CD14-positive monocyte (primary cell): ENCODE measurements at regions not wholly inside any gene's neighbourhood (a gene's known extent, or its start where the extent isn't known, plus 50 kb on each side); places are given as distances from the start of the nearest gene placed in this dataset.

ENCODE experiments used
- DNase-seq, 3 donors: peaks; one replicate each; pipeline ENCODE4 v3.0.0-alpha.2; 2011 to 2022
- H2AFZ ChIP-seq: 2 replicates; pipeline ENCODE4 v1.6.0; 2012; ENCODE audit warnings: mild to moderate bottlenecking, low read depth, low read length, inconsistent platforms; ENCODE audit not compliant: insufficient read depth, poor library complexity, severe bottlenecking
- H3K27ac ChIP-seq, 2 donors: 1 replicate in 1 of 2; 2 replicates in 1 of 2; pipeline ENCODE4 v1.5.1; 2012 to 2013; ENCODE audit warnings: low read length in 2 of 2, control low read depth in 1 of 2, inconsistent platforms in 1 of 2, low read depth in 1 of 2, mild to moderate bottlenecking in 1 of 2
- H3K27me3 ChIP-seq, 2 donors: one replicate each; pipeline versions ENCODE4 v1.6.0 to v1.6.1; 2011 to 2013; ENCODE audit warnings: low read length in 2 of 2; ENCODE audit not compliant: control insufficient read depth in 2 of 2, insufficient read depth in 2 of 2
- H3K36me3 ChIP-seq, 2 donors: replicated peaks in 1 of 2; 1 replicate in 1 of 2; 2 replicates in 1 of 2; pipeline versions ENCODE4 v1.5.1 to v1.6.1; 2012 to 2013; ENCODE audit warnings: low read length in 2 of 2, control low read depth in 1 of 2, inconsistent platforms in 1 of 2, mild to moderate bottlenecking in 1 of 2; ENCODE audit not compliant: insufficient read depth in 2 of 2, control insufficient read depth in 1 of 2
- H3K4me1 ChIP-seq, 2 donors: 1 replicate in 1 of 2; 2 replicates in 1 of 2; pipeline versions ENCODE4 v1.5.1 to v1.6.1; 2012 to 2013; ENCODE audit warnings: low read length in 2 of 2, control low read depth in 1 of 2, inconsistent platforms in 1 of 2, mild to moderate bottlenecking in 1 of 2, moderate library complexity in 1 of 2; ENCODE audit not compliant: insufficient read depth in 2 of 2, control insufficient read depth in 1 of 2
- H3K4me2 ChIP-seq: replicated peaks from 2 replicates; pipeline ENCODE3; 2012; ENCODE audit warnings: low read length, moderate library complexity, mild to moderate bottlenecking; ENCODE audit not compliant: poor library complexity, severe bottlenecking; ENCODE audit errors: extremely low read depth
- H3K4me3 ChIP-seq, 3 experiments: fragments of 200-600 bp in 1 of 3; sonication (generic) in 1 of 3; replicated peaks in 1 of 3; 1 replicate in 2 of 3; 2 replicates in 1 of 3; pipeline ENCODE4 v1.5.1; 2011 to 2013; ENCODE audit warnings: low read length in 3 of 3, mild to moderate bottlenecking in 3 of 3, control low read depth in 2 of 3, low read depth in 2 of 3, inconsistent platforms in 1 of 3, moderate library complexity in 1 of 3
- H3K79me2 ChIP-seq: 2 replicates; pipeline ENCODE4 v1.6.0; 2012; ENCODE audit warnings: mild to moderate bottlenecking, control low read depth, inconsistent platforms, low read length, moderate library complexity; ENCODE audit not compliant: insufficient read depth
- H3K9ac ChIP-seq: 2 replicates; pipeline ENCODE4 v1.6.0; 2017; ENCODE audit warnings: low read length, mild to moderate bottlenecking; ENCODE audit not compliant: insufficient read depth, poor library complexity, severe bottlenecking
- H3K9me3 ChIP-seq, 2 donors: replicated peaks in 1 of 2; 1 replicate in 1 of 2; 2 replicates in 1 of 2; pipeline versions ENCODE4 v1.5.1 to v1.6.1; 2012 to 2013; ENCODE audit warnings: low read length in 2 of 2, control low read depth in 1 of 2; ENCODE audit not compliant: control insufficient read depth in 1 of 2, insufficient read depth in 1 of 2
- H4K20me1 ChIP-seq: 2 replicates; pipeline ENCODE4 v1.6.0; 2012; ENCODE audit warnings: mild to moderate bottlenecking, low read length, control low read depth, moderate library complexity; ENCODE audit not compliant: insufficient read depth
- H3K27ac Mint-ChIP-seq, 7 donors: one replicate each; pipeline ENCODE4 v1.8.0; 2020; ENCODE audit warnings: mild to moderate bottlenecking in 7 of 7, mixed read lengths in 7 of 7, moderate library complexity in 6 of 7, inconsistent platforms in 2 of 7
- H3K27me3 Mint-ChIP-seq, 3 donors: one replicate each; pipeline ENCODE4 v1.8.0; 2021 to 2022; ENCODE audit warnings: low read depth in 3 of 3, mild to moderate bottlenecking in 3 of 3, mixed read lengths in 3 of 3, moderate library complexity in 3 of 3, inconsistent platforms in 1 of 3
- H3K36me3 Mint-ChIP-seq, 2 donors: one replicate each; pipeline ENCODE4 v1.8.0; 2020; ENCODE audit warnings: mixed read lengths in 2 of 2, inconsistent platforms in 1 of 2, mild to moderate bottlenecking in 1 of 2
- H3K4me1 Mint-ChIP-seq: one replicate; pipeline ENCODE4 v1.8.0; 2020; ENCODE audit warnings: mild to moderate bottlenecking, mixed read lengths
- H3K4me3 Mint-ChIP-seq, 2 donors: one replicate each; pipeline ENCODE4 v1.8.0; 2020; ENCODE audit warnings: mild to moderate bottlenecking in 2 of 2, mixed read lengths in 2 of 2, moderate library complexity in 1 of 2
- H3K9me3 Mint-ChIP-seq, 7 donors: one replicate each; pipeline ENCODE4 v1.8.0; 2020 to 2022; ENCODE audit warnings: mixed read lengths in 7 of 7, mild to moderate bottlenecking in 6 of 7, moderate library complexity in 6 of 7, inconsistent platforms in 2 of 7
- CTCF ChIP-seq: fragments of 200-600 bp; IDR thresholded peaks from one replicate; pipeline ENCODE4 v1.8.0; 2022; ENCODE audit warnings: antibody characterized with exemption, mild to moderate bottlenecking
- WGBS: methylation state at CpG from one replicate; pipeline ENCODE4 v1.1.5; 2013; ENCODE audit warnings: missing lambda C conversion rate; ENCODE audit not compliant: insufficient coverage; 5-methylcytosine and 5-hydroxymethylcytosine counted together
- intact Hi-C, 2 donors: fragments of 100-400 bp; cut with micrococcal nuclease; formaldehyde crosslinking; loops; one replicate each; pipeline versions ENCODE4 v1.15.0 to v1.15.1; 2023

- Mint-ChIP-seq H3K4me3 (no peak overlapping the region), H3K27me3 (no peaks in the 10 kb centered on the region), H3K27ac (no peak overlapping the region), H3K36me3 (no peaks in the 10 kb centered on the region), H3K9me3 (peaks cover 2 to 9% (median 5%) of the 10 kb centered on the region in 7 donors), H3K4me1 (no peaks in the 10 kb centered on the region)
- Histone ChIP-seq H3K9me3 (peaks cover 0 to 3% of the 10 kb centered on the region in 2 donors), H2AFZ (no peak overlapping the region), H3K27me3 (no peaks in the 10 kb centered on the region), H3K79me2 (no peaks in the 10 kb centered on the region), H3K9ac (no peak overlapping the region), H3K4me3 (no peak overlapping the region), H3K4me1 (no peaks in the 10 kb centered on the region), H3K27ac (no peak overlapping the region), H4K20me1 (no peaks in the 10 kb centered on the region), H3K36me3 (no peaks in the 10 kb centered on the region), H3K4me2 (no peak overlapping the region)
- TF ChIP-seq CTCF: no peak
- intact Hi-C loops: no loop called here
- DNase-seq: no peak
- WGBS: 80% methylated on average over 2 of the region's 5 CpGs
Measured at GRCh38 chr16:51699686-51700396, 548.8 kb upstream of the SALL1 start.

GRCh38 chr16:51698647-51699046 lies 547.6 kb upstream of the SALL1 start:
- Mint-ChIP-seq H3K27ac (no peak overlapping the region), H3K4me3 (no peak overlapping the region), H3K36me3 (no peaks in the 10 kb centered on the region), H3K4me1 (no peaks in the 10 kb centered on the region), H3K27me3 (no peaks in the 10 kb centered on the region), H3K9me3 (peaks cover 0 to 5% (median 3%) of the 10 kb centered on the region in 7 donors)
- Histone ChIP-seq H3K4me1 (no peaks in the 10 kb centered on the region), H3K9me3 (no peaks in the 10 kb centered on the region), H3K27me3 (no peaks in the 10 kb centered on the region), H4K20me1 (no peaks in the 10 kb centered on the region), H3K79me2 (no peaks in the 10 kb centered on the region), H3K9ac (no peak overlapping the region), H3K36me3 (no peaks in the 10 kb centered on the region), H3K4me3 (no peak overlapping the region), H3K27ac (no peak overlapping the region), H3K4me2 (no peak overlapping the region), H2AFZ (no peak overlapping the region)
- WGBS: no CpG with 5 or more reads among the region's 2 CpGs
- intact Hi-C loops: no loop called here
- TF ChIP-seq CTCF: no peak
- DNase-seq: no peak
